HCT116 (cell line): ENCODE measurements at regions not wholly inside any gene's neighbourhood (a gene's known extent, or its start where the extent isn't known, plus 50 kb on each side); places are given as distances from the start of the nearest gene placed in this dataset.

Experiments
- ATAC-seq: fragments of 200-7000 bp; cut with Tn5 transposase; 2 replicates; pipeline ENCODE4 v1.9.1; 2020; ENCODE audit warnings: mild to moderate bottlenecking, moderate library complexity
- BruUV-seq: library from RNA; stranded (reverse); fragments of 400-500 nt; replicated peaks from 2 replicates; lab custom pipeline; 2021; lab: Mats Ljungman, UMichigan
- CTCF ChIA-PET: fragments of 300-600 bp; sonication (Branson Sonifier 250); formaldehyde crosslinking; loops from one replicate; lab custom pipeline; 2021; ENCODE audit warnings: antibody characterized with exemption; lab: Charles Lee
- POLR2A ChIA-PET: fragments of 300-600, 350-600 bp; sonication (Branson Sonifier 250); formaldehyde crosslinking; loops from one replicate; lab custom pipeline; 2021; ENCODE audit warnings: antibody characterized with exemption; lab: Charles Lee
- RAD21 ChIA-PET, 2 experiments: fragments of 300-600 bp; sonication (Branson Sonifier 250); formaldehyde crosslinking; loops; one replicate each; lab custom pipeline; 2023; ENCODE audit warnings: low total read pairs in 2 of 2; ENCODE audit not compliant: uncharacterized antibody in 2 of 2, unreplicated experiment in 2 of 2, low non-redundant PET in 1 of 2; lab: Charles Lee
- DNase-seq: peaks from one replicate; pipeline ENCODE4 v3.0.0-alpha.2; 2010; ENCODE audit warnings: low read depth, low spot score
- H2AFZ ChIP-seq: fragments of 200-600 bp; shearing (Covaris generic), sonication (generic); 2 replicates; pipeline ENCODE4 v1.6.1; 2017; ENCODE audit warnings: low read depth, mixed run types, mixed read lengths, antibody characterized with exemption, low read length; ENCODE audit not compliant: poor library complexity, severe bottlenecking
- H3K27ac ChIP-seq: 2 replicates; pipeline ENCODE4 v1.5.1; 2012; ENCODE audit warnings: low read depth, low read length
- H3K27me3 ChIP-seq: fragments of 200-600 bp; sonication (generic); 2 replicates; pipeline ENCODE4 v1.6.1; 2016; ENCODE audit warnings: mixed run types, low read length, mixed read lengths; ENCODE audit not compliant: insufficient read depth
- H3K36me3 ChIP-seq, 2 experiments: fragments of 200-500 bp in 1 of 2; fragments of 200-600 bp in 1 of 2; sonication (Bioruptor generic) in 1 of 2; sonication (generic) in 1 of 2; 2 replicates each; pipeline versions ENCODE4 v1.5.1 to v1.6.1; 2014 to 2016; ENCODE audit warnings: low read length in 2 of 2, inconsistent platforms in 1 of 2, mixed read lengths in 1 of 2, mixed run types in 1 of 2; ENCODE audit not compliant: insufficient read depth in 2 of 2, control insufficient read depth in 1 of 2
- H3K4me1 ChIP-seq, 2 experiments: fragments of 200-600 bp in 1 of 2; sonication (generic) in 1 of 2; 2 replicates each; pipeline versions ENCODE4 v1.5.1 to v1.6.1; 2012 to 2017; ENCODE audit warnings: low read length in 2 of 2, inconsistent platforms in 1 of 2, mild to moderate bottlenecking in 1 of 2, mixed read lengths in 1 of 2, mixed run types in 1 of 2, moderate library complexity in 1 of 2; ENCODE audit not compliant: insufficient read depth in 2 of 2, control insufficient read depth in 1 of 2
- H3K4me2 ChIP-seq: fragments of 200-600 bp; sonication (generic); 2 replicates; pipeline ENCODE4 v1.6.1; 2017; ENCODE audit warnings: mixed run types, low read length, mixed read lengths
- H3K4me3 ChIP-seq, 2 experiments: fragments of 200-600 bp in 1 of 2; sonication (generic) in 1 of 2; replicated peaks in 1 of 2; 2 replicates each; pipeline ENCODE4 v1.5.1; 2011 to 2016; ENCODE audit warnings: low read length in 2 of 2, control low read depth in 1 of 2, low read depth in 1 of 2, mild to moderate bottlenecking in 1 of 2, mixed read lengths in 1 of 2, mixed run types in 1 of 2
- H3K79me2 ChIP-seq: fragments of 200-600 bp; sonication (generic); 2 replicates; pipeline ENCODE4 v1.6.1; 2017; ENCODE audit warnings: mild to moderate bottlenecking, mixed run types, low read length, moderate library complexity, mixed read lengths; ENCODE audit not compliant: insufficient read depth
- H3K9ac ChIP-seq: fragments of 200-600 bp; sonication (generic); 2 replicates; pipeline ENCODE4 v1.6.1; 2016; ENCODE audit warnings: low read length, mixed read lengths
- H3K9me2 ChIP-seq: fragments of 200-600 bp; sonication (generic), shearing (Covaris generic); 2 replicates; pipeline ENCODE4 v1.6.1; 2017; ENCODE audit warnings: mixed run types, mild to moderate bottlenecking, moderate library complexity; ENCODE audit not compliant: insufficient read depth
- H3K9me3 ChIP-seq, 2 experiments: fragments of 200-500 bp in 1 of 2; fragments of 200-600 bp in 1 of 2; sonication (Bioruptor generic) in 1 of 2; sonication (generic) in 1 of 2; 2 replicates each; pipeline ENCODE4 v1.6.1; 2014 to 2017; ENCODE audit warnings: low read length in 2 of 2, mixed read lengths in 2 of 2, inconsistent platforms in 1 of 2, low read depth in 1 of 2, mild to moderate bottlenecking in 1 of 2, mixed run types in 1 of 2, moderate library complexity in 1 of 2; ENCODE audit not compliant: control insufficient read depth in 1 of 2, insufficient read depth in 1 of 2
- H4K20me1 ChIP-seq: fragments of 200-600 bp; sonication (generic), shearing (Covaris generic); 2 replicates; pipeline ENCODE4 v1.6.1; 2017; ENCODE audit warnings: mixed run types, mild to moderate bottlenecking, moderate library complexity; ENCODE audit not compliant: insufficient read depth
- EGR1 ChIP-seq: IDR thresholded peaks from 2 replicates; pipeline ENCODE4 v1.6.1; 2012; ENCODE audit warnings: low read depth
- EZH2 ChIP-seq: fragments of 200-600 bp; sonication (generic); IDR thresholded peaks from 2 replicates; pipeline ENCODE4 v1.6.1; 2017; ENCODE audit warnings: antibody characterized with exemption, mixed run types
- MAX ChIP-seq: IDR thresholded peaks from 2 replicates; pipeline ENCODE4 v1.6.1; 2012
- POLR2AphosphoS5 ChIP-seq: IDR thresholded peaks from 2 replicates; pipeline ENCODE4 v1.6.1; 2011; ENCODE audit warnings: mild to moderate bottlenecking, low read depth, low read length, moderate library complexity
- SIN3A ChIP-seq: IDR thresholded peaks from 2 replicates; pipeline ENCODE4 v1.6.1; 2012; ENCODE audit warnings: low read depth
- SP1 ChIP-seq: IDR thresholded peaks from 2 replicates; pipeline ENCODE4 v1.6.1; 2012; ENCODE audit warnings: low read depth
- YY1 ChIP-seq: IDR thresholded peaks from 2 replicates; pipeline ENCODE4 v1.6.1; 2011; ENCODE audit warnings: low read length, low read depth, moderate library complexity, mild to moderate bottlenecking; ENCODE audit not compliant: insufficient replicate concordance; ENCODE audit errors: extremely low read depth
- ZFX ChIP-seq: fragments of 450-650 bp; IDR thresholded peaks from 2 replicates; pipeline ENCODE4 v1.6.1; 2017
- ZNF274 ChIP-seq: fragments of 200-500 bp; sonication (Bioruptor generic); IDR thresholded peaks from 2 replicates; pipeline ENCODE4 v1.6.1; 2014; ENCODE audit warnings: mild to moderate bottlenecking, low read depth, low read length, inconsistent platforms
- intact Hi-C: fragments of 100-400 bp; cut with micrococcal nuclease; formaldehyde crosslinking; loops from 2 replicates; pipeline ENCODE4 v1.10.0; 2022

- Histone ChIP-seq H3K79me2 (no peaks in the 10 kb centered on the region), H3K4me3 (no peak overlapping the region), H3K9me3 (no peaks in the 10 kb centered on the region; a peak in 2 of 4 replicates), H3K27me3 (no peaks in the 10 kb centered on the region), H3K4me1 (no peaks in the 10 kb centered on the region), H4K20me1 (no peaks in the 10 kb centered on the region), H3K27ac (no peak overlapping the region), H2AFZ (no peak overlapping the region), H3K4me2 (no peak overlapping the region), H3K9ac (no peak overlapping the region), H3K36me3 (no peaks in the 10 kb centered on the region), H3K9me2 (no peaks in the 10 kb centered on the region)
- ATAC-seq, result no peak
- CTCF ChIA-PET, result no interaction called here
- no peak for DNase-seq
- RAD21 ChIA-PET, result no interaction called here
- no TSS peak for BruUV-seq
- intact Hi-C loops, result no loop called here
- TF ChIP-seq MAX (no peak), ZFX (no peak), YY1 (no peak)
- POLR2A ChIA-PET, result no interaction called here
These were observed 394.0 kb downstream of the MEIS1 start for GRCh38 chr2:66828876-66829275.

- CTCF ChIA-PET, result no interaction called here
- H3K9me3 ChIP-seq, result no peaks in the 10 kb centered on the region; a peak in 2 of 4 replicates
- H3K4me3 ChIP-seq, result no peak overlapping the region
- H3K36me3 ChIP-seq, result no peaks in the 10 kb centered on the region
- H3K27me3 ChIP-seq, result no peaks in the 10 kb centered on the region
- H2AFZ ChIP-seq, result no peak overlapping the region
- H3K27ac ChIP-seq, result no peak overlapping the region
- POLR2A ChIA-PET, result no interaction called here
- no peak overlapping the region for H3K4me2 ChIP-seq
- H3K4me1 ChIP-seq, result no peaks in the 10 kb centered on the region
- TF ChIP-seq SIN3A (no peak), SP1 (no peak), EZH2 (no peak), EGR1 (no peak), POLR2AphosphoS5 (no peak), MAX (no peak), ZNF274 (no peak)
- BruUV-seq, result no TSS peak
- no peaks in the 10 kb centered on the region for H3K9me2 ChIP-seq
- H3K79me2 ChIP-seq, result no peaks in the 10 kb centered on the region
- intact Hi-C loops, result no loop called here
- RAD21 ChIA-PET, result no interaction called here
- no peaks in the 10 kb centered on the region for H4K20me1 ChIP-seq
- no peak overlapping the region for H3K9ac ChIP-seq
- ATAC-seq, result no peak
- no peak for DNase-seq
These were observed 396.0 kb downstream of the MEIS1 start for GRCh38 chr2:66830881-66831280.
